Renal cortex interstitium (tissue), 11 donors: ENCODE measurements at regions not wholly inside any gene's neighbourhood (a gene's known extent, or its start where the extent isn't known, plus 50 kb on each side); places are given as distances from the start of the nearest gene placed in this dataset.
"Not testable (repeated sequence)": the region's sequence is repeated elsewhere in the genome, so short reads cannot be mapped to it uniquely, and the experiment has no call there.

ENCODE experiments used
- DNase-seq, 11 donors: peaks; one replicate each; pipeline ENCODE4 v3.0.0-alpha.2; 2013; ENCODE audit warnings: low read depth in 9 of 11, low spot score in 4 of 11; ENCODE audit errors: extremely low read depth in 1 of 11

DNA sequence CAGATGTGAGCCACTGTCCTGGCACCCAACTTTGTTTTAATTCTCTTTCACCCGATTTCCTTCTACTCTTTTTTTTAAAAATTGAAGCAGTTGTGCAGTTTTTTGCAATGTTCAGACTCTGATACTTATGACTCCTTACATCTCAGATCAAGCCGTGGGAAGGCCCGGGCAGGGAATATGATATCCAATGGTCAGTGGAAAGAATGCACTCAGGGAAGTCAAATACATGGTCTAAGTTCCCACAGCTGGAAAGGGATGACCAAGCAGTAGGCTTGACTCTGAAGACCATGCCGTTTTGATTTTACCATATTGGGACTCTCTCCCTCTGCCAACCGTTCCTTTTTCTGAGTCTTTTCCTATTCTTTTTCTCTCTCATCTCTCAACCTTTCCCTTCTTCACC lies 157.2 kb downstream of the RPLP1 start:
- DNase-seq = no peak

- DNase-seq = no peak
These were observed 157.7 kb downstream of the RPLP1 start for GRCh38 chr15:69610277-69610676.

- DNase-seq = no peak
These were observed 158.2 kb downstream of the RPLP1 start for GRCh38 chr15:69610858-69611257.

GRCh38 chr15:69612112-69612511 lies 159.5 kb downstream of the RPLP1 start:
- no peak for DNase-seq

DNA sequence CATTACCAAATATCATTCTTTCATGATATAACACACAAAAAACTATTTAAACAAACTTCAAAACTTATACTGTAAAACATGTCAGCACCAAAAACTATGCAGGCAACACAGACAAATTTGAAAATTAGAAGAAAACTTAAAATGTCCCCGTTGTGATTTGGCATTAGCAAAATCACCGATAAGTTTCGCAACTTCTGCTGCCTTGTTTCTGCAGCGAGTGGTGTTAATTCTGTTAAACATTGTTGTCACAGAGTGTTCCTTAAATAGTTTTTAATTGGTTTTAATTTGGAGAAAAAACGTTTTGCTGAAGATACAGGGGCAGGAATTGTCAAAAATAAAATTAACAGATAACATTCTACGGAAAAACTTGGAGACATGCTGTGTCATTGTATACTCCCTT lies 160.6 kb downstream of the RPLP1 start:
- DNase-seq = no peak

DNA sequence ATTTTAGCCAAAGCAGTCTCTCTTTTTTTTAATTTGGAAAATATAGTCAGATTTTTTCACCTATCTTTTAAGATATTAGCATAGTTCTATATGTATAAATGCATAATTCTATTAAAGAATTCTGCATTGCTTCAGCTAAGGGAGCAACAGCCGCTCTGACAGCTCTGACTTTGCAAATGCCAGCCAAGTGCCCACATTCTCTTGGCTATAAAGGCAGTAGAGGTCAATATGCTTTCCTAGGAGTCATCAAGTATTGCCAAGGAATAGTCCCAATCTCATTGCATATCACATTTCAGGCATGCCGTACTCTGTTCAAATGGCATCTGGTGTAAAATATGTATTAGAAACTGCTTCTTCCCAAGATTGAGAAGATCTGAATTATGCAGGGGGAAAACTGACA lies 161.4 kb downstream of the RPLP1 start:
- no peak for DNase-seq

- no peak for DNase-seq
These were observed 163.1 kb downstream of the RPLP1 start for GRCh38 chr15:69615736-69616135.

DNA sequence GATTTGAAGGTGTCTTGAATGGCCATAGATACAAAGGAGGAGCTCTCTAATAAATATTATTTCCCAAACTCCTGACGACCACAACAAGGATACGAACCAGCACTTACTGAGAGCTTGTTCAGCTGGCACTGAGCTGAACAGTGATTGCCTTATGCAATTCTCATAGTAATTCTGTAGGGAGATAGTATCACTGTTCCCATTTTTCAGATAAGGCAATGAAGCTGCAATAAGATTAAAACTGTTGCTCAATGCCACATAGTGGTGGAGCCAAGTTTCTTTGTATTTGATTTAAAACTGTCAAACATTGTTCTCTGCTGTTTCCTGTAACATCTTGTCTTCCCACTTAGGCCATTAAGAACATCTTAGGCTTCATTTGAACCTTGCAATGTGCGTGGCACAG lies 163.9 kb downstream of the RPLP1 start:
- DNase-seq = no peak

DNA sequence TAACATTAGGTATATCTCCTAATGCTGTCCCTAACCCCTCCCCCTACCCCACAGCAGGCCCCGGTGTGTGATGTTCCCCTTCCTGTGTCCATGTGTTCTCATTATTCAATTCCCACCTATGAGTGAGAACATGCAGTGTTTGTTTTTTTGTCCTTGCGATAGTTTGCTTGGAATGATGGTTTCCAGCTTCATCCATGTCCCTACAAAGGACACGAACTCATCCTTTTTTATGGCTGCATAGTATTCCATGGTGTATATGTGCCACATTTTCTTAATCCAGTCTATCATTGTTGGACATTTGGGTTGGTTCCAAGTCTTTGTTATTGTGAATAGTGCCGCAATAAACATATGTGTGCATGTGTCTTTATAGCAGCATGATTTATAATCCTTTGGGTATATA lies 164.5 kb downstream of the RPLP1 start:
- not testable (repeated sequence) for DNase-seq

DNA sequence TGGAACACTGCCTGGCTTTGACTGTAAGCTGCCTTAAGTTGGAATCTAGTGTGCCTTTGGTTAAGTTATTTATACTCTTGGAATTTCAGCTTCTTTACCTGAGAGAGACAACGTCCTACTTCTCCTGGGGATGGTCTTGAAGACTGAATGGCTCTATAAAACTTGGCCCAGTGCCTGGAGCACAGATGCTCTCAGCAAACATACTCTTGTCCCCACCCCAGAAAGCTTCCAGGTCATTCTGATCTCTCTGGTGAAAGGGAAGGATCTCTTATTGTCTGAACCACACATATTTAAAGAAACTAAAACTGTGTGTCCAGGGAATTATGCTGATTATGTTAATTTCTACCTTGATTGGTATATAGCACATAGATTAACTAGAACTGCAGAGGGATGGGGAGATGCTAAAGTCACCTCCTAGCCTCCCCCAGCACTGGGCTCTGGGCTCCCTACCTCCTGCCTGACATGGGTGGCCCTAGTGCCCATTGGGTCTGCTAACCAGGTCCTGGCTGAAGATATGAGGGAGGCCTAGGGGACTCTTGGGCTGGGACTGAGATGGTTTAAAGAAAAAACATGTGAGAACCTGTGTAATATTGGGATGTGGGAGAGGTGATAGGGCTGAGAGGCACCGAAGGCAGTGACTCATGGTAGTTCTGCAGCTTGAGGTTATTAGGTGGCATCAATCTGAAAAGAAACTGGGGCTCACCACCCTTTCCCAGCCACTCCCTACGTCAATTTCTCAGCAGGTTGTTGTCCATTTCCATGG lies 171.0 kb downstream of the RPLP1 start:
- no peak for DNase-seq

- DNase-seq = no peak
These were observed 171.5 kb downstream of the RPLP1 start for GRCh38 chr15:69624155-69624520.

DNA sequence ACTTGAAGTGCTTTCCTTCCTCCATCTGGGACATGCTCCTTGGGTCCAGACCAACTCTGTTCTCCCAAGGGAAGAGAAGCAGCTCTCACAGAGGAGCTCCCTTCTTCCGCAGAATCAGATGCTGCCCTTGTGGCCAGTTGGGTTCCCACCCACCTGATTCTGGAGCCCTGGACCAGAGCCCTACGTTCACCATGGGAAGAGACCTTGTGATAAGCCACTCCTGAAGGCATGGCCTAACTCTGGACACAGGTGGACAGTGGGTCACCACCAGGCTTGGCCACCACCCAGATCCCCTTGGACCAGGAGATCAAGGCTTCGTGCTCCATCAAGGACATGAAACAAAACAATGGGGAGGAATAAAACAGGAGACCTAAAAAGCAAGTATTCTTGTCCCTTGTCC lies 172.2 kb downstream of the RPLP1 start:
- no peak for DNase-seq

DNA sequence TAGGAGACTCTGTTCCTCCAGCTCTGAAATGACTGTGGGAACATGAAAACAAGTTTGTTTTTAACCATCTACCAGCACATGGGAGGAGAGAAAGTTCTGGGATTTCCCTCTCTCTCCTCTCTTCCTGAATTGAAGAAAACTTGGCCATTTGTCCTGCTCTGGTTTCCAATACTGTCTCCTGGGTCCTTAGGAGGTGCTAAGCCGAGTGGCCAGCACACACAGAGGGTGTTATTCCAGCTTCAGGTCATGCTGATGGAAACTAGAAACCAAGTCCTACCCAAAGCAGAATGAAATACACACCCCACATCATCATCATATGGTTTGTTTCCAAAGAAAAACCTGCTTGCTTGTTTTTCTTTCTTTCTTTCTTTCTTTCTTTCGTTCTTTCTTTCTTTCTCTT lies 172.7 kb downstream of the RPLP1 start:
- DNase-seq = no peak

DNA sequence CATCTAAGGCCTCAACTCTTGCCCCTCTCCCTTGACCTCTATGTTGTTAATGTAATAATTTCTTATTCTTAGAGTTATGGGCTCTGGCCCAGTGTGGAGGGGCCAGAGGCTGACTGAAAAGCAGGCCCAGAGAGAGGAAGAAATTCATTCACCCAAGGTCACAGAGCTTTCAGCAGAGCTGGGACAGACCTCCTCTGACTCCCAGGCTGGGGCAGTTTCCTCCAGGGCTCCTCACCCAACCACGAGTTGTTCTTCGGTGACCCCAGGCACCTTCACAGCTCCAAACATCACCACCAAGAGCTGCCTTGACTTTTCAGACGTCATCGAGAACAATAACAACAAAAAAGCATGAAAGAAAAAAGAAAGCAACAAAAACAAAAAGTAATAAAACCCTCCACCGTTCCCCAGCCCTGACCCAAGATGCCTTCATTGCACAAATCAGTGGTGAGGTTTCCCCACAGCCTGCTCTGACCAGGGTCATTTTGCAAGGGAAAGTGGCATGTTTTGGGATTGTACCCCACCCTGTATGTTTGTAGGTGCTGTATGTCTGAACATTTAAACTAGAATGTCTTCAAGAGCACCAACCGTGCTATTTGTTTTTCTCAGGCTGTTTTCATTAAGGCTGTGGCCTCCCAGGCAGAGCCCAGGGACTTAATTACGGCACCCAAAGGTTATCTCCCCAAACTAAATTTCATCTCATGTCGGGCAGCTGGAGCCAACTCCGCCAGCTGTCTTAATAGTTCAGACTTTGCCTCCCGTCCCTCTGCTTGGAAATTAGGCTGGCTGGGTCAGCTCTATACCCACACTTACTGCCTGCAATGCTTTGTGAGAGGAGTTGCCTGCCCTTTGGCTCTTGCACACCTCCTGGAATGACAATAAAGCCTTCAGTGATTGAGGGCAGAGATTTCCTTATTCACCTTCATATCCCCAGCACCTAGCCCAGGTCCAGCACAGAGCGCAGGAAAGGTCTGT lies 173.8 kb downstream of the RPLP1 start:
- DNase-seq = no peak

GRCh38 chr15:69627548-69628158 lies 175.0 kb downstream of the RPLP1 start:
- no peak for DNase-seq

DNA sequence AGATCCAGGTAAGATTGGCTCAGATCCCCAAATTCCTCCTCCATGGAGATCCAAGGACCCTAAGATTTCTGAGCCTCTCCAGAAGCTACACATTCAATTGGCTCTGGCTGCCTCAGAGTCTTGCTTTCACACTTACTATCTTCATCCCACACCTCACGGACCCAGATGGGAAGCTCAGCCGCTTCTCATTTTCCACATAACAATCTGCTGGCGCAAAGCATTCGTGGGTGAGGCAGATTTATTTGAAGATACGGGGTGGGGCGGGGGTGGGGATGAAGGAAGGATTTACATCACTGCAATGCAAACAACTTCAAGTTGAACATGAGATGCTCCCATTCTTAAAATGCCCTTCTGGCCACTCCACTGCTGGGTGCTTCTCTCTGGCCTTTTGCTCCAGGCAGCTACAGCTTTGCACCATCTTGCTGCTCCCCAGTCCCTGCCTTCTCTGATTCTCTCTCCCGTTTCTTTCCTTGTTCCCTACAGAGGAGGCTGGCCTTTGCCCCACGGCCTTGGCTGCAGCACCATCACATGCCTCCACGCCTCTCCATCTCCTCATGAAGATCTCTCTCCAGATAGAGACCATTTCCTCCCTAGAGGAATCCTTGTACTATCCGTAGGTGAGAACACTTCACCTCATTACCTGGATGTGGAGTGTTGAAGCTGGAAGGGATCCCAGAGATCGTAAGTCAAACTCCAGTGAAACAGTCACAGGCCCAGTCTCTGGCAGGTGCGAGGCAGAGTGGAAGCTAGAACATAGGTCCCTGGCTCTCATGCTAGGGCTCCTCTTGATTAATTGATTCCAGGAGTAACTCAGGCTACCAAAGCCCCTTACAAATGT lies 175.9 kb downstream of the RPLP1 start:
- DNase-seq = no peak

- no peak for DNase-seq
These were observed 177.1 kb downstream of the RPLP1 start for GRCh38 chr15:69629631-69630161.

- no peak for DNase-seq
These were observed 178.4 kb downstream of the RPLP1 start for GRCh38 chr15:69631005-69631404.

DNA sequence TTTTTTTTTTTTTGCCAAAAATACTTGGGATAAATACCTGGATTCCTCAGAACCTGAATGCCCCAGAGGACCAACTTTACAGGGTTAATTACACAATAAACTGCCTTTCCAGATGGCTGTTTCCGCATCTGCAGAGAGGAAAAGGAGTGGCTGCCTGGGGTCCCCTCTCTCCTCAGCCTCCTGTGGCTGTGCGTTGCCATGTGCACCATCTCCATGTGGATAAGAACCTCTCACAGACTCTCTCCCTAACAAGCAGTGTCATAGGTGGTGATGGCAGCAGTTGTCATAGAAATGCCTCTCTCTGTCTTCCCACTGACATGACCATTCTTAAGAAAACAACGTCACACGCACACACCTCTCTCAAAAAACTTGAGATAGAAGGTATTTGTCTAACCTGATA lies 179.4 kb downstream of the RPLP1 start:
- no peak for DNase-seq
